ENCODE measurements at regions not wholly inside any gene's neighbourhood (a gene's known extent, or its start where the extent isn't known, plus 50 kb on each side); places are given as distances from the start of the nearest gene placed in this dataset.

DNA sequence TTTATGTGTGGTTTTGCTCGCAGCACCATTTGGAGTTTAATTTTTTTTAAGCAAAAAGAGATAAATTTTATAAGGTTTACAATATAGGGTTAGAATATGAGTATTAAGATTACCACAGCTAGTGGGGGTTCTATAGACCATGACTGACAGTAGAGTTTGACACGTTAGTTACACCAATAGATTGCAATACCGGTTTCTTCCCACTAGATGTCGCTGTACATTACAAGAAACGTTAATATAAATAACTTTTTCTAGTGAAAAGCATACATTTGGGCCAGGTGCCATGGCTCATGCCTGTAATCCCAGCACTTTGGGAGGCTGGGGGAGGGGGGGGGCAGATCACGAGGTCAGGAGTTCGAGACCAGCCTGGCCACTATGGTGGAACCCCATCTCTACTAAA lies 433.6 kb downstream of the MAGEB5 start:
- Mint-ChIP-seq H3K27ac (no peak overlapping the region), H3K9me3 (peaks cover 18% of the 10 kb centered on the region), H3K4me1 (no peaks in the 10 kb centered on the region), H3K4me3 (no peak overlapping the region), H3K27me3 (ENCODE audit: insufficient read depth, low read depth) (peaks cover 2% of the 10 kb centered on the region), H3K36me3 (no peaks in the 10 kb centered on the region)
- DNase-seq (ENCODE audit: low spot score) = peak; percentile 29
- H3K4me2 ChIP-seq = no peak overlapping the region
- H3K4me1 ChIP-seq = no peaks in the 10 kb centered on the region
- no peak overlapping the region for H3K27ac ChIP-seq
- no peaks in the 10 kb centered on the region for H3K27me3 ChIP-seq
- H3K4me3 ChIP-seq = no peak overlapping the region
- H3K9me3 ChIP-seq (ENCODE audit: low read depth) = peaks cover 20% of the 10 kb centered on the region
- no peaks in the 10 kb centered on the region for H3K79me2 ChIP-seq (ENCODE audit: low read depth)
- H3F3A ChIP-seq (ENCODE audit: low read depth) = no peaks in the 10 kb centered on the region
- H3K36me3 ChIP-seq = no peaks in the 10 kb centered on the region
- no peak for TF ChIP-seq EZH2phosphoT487 (IDR thresholded peaks at IDR 0.05)
- TF ChIP-seq EZH2 (IDR thresholded peaks at IDR 0.05) = no peak
- TF ChIP-seq, protein P1, sequence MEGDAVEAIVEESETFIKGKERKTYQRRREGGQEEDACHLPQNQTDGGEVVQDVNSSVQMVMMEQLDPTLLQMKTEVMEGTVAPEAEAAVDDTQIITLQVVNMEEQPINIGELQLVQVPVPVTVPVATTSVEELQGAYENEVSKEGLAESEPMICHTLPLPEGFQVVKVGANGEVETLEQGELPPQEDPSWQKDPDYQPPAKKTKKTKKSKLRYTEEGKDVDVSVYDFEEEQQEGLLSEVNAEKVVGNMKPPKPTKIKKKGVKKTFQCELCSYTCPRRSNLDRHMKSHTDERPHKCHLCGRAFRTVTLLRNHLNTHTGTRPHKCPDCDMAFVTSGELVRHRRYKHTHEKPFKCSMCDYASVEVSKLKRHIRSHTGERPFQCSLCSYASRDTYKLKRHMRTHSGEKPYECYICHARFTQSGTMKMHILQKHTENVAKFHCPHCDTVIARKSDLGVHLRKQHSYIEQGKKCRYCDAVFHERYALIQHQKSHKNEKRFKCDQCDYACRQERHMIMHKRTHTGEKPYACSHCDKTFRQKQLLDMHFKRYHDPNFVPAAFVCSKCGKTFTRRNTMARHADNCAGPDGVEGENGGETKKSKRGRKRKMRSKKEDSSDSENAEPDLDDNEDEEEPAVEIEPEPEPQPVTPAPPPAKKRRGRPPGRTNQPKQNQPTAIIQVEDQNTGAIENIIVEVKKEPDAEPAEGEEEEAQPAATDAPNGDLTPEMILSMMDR (IDR thresholded peaks at IDR 0.05) = peak; percentile 67
- H4K20me1 ChIP-seq (ENCODE audit: low read depth) = no peaks in the 10 kb centered on the region
- no peak overlapping the region for H3K9ac ChIP-seq
- no peak overlapping the region for H2AFZ ChIP-seq (replicated peaks)

DNA sequence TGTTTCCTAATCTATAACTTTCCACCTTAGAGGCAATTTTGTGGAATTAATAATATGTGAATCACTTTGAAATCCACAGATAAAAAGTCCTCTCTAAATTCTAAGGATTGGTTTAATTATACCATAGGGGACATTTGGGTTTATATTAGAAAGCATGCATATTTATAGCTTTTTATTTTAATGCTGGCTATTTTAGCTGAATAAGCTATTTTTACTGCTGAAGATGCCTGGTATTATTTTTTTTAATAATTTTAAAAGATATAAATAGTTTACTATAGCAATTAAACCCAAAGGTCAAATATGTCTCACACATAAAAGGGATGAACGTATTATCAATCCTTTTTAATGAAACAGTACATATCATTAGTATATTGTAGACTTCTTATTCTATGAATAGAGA lies 415.4 kb downstream of the MAGEB5 start:
- no peaks in the 10 kb centered on the region for H3K27me3 ChIP-seq
- no peak overlapping the region for H3K4me3 ChIP-seq
- Mint-ChIP-seq H3K4me3 (no peak overlapping the region), H3K4me1 (no peaks in the 10 kb centered on the region), H3K27ac (no peak overlapping the region), H3K9me3 (no peaks in the 10 kb centered on the region), H3K27me3 (ENCODE audit: insufficient read depth, low read depth) (peaks cover 5% of the 10 kb centered on the region), H3K36me3 (no peaks in the 10 kb centered on the region)
- H3K4me2 ChIP-seq = no peak overlapping the region
- DNase-seq (ENCODE audit: low spot score) = no peak
- no peaks in the 10 kb centered on the region for H4K20me1 ChIP-seq (ENCODE audit: low read depth)
- H3K9me3 ChIP-seq (ENCODE audit: low read depth) = peaks cover 2% of the 10 kb centered on the region
- H3K4me1 ChIP-seq = no peaks in the 10 kb centered on the region
- TF ChIP-seq, protein P1 (IDR thresholded peaks at IDR 0.05) = no peak
- H3K36me3 ChIP-seq = no peaks in the 10 kb centered on the region
- no peak overlapping the region for H3K9ac ChIP-seq
- no peak overlapping the region for H2AFZ ChIP-seq (replicated peaks)
- H3F3A ChIP-seq (ENCODE audit: low read depth) = no peaks in the 10 kb centered on the region
- H3K27ac ChIP-seq = no peak overlapping the region
- no peaks in the 10 kb centered on the region for H3K79me2 ChIP-seq (ENCODE audit: low read depth)

DNA sequence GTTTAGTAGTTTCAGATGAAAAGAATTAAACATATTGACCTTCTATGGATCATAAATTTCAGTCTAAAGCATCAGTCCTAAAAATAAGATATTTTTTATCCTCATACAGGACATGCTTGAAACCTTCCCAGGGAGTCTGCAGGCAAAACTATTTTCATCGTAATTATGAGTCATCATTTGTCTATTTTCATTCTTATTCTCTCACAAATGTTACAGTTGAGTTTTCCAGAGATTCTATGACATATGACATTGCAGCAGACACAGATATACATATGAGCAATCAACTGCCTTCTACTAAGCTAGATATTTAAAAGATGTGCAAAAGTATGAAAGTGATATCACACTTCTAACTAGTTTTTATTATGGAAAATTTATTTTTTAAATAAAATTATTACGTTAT lies 398.0 kb downstream of the MAGEB5 start:
- H3K9me3 Mint-ChIP-seq = peaks cover 2% of the 10 kb centered on the region
- no peaks in the 10 kb centered on the region for H3F3A ChIP-seq (ENCODE audit: low read depth)
- TF ChIP-seq EZH2phosphoT487 (IDR thresholded peaks at IDR 0.05) (no peak), EZH2 (IDR thresholded peaks at IDR 0.05) (no peak)

DNA sequence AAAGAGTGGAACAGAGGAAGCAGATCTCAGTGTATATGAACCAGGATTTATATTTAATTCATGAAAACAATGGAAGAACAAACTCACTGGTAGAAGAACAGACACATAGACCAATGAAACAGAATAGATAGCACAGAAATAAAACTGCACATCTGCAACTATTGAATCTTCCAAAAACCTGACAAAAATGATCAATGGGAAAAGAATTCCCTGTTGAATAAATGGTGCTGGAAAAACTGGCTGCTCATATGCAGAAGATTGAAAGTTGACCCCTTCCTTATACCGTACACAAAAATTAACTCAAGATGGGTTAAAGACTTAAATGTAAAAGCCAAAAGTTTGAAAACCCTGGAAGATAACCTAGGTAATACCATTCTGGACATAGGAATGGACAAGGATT lies 391.0 kb downstream of the MAGEB5 start:
- Histone ChIP-seq H3K4me3 (no peak overlapping the region), H2AFZ (replicated peaks) (no peak overlapping the region), H3K4me2 (no peak overlapping the region), H3K9me3 (ENCODE audit: low read depth) (peaks cover 10% of the 10 kb centered on the region), H3K27me3 (no peaks in the 10 kb centered on the region), H3K4me1 (no peaks in the 10 kb centered on the region), H3K9ac (no peak overlapping the region), H3K27ac (no peak overlapping the region), H4K20me1 (ENCODE audit: low read depth) (no peaks in the 10 kb centered on the region), H3K79me2 (ENCODE audit: low read depth) (no peaks in the 10 kb centered on the region), H3F3A (ENCODE audit: low read depth) (no peaks in the 10 kb centered on the region), H3K36me3 (no peaks in the 10 kb centered on the region)
- H3K9me3 Mint-ChIP-seq = no peaks in the 10 kb centered on the region
- no peaks in the 10 kb centered on the region for H3K4me1 Mint-ChIP-seq
- no peak overlapping the region for H3K4me3 Mint-ChIP-seq
- H3K27me3 Mint-ChIP-seq (ENCODE audit: insufficient read depth, low read depth) = no peaks in the 10 kb centered on the region
- H3K27ac Mint-ChIP-seq = no peak overlapping the region
- H3K36me3 Mint-ChIP-seq = no peaks in the 10 kb centered on the region
- TF ChIP-seq EZH2phosphoT487 (IDR thresholded peaks at IDR 0.05) (no peak), EZH2 (IDR thresholded peaks at IDR 0.05) (no peak)
- TF ChIP-seq, protein P1 (IDR thresholded peaks at IDR 0.05) = no peak
- no peak for DNase-seq (ENCODE audit: low spot score)

More for the DNA sequence above, 398.0 kb downstream of the MAGEB5 start:
- no peaks in the 10 kb centered on the region for H3K79me2 ChIP-seq (ENCODE audit: low read depth)
- Mint-ChIP-seq H3K4me3 (no peak overlapping the region), H3K4me1 (no peaks in the 10 kb centered on the region), H3K36me3 (no peaks in the 10 kb centered on the region), H3K27me3 (ENCODE audit: insufficient read depth, low read depth) (no peaks in the 10 kb centered on the region), H3K27ac (no peak overlapping the region)
- H3K9ac ChIP-seq = no peak overlapping the region
- no peaks in the 10 kb centered on the region for H3K4me1 ChIP-seq
- no peak for DNase-seq (ENCODE audit: low spot score)
- H3K4me2 ChIP-seq = no peak overlapping the region
- H3K9me3 ChIP-seq (ENCODE audit: low read depth) = peaks cover 9% of the 10 kb centered on the region
- no peaks in the 10 kb centered on the region for H3K36me3 ChIP-seq
- H3K27ac ChIP-seq = no peak overlapping the region
- H3K4me3 ChIP-seq = no peak overlapping the region
- no peaks in the 10 kb centered on the region for H3K27me3 ChIP-seq
- no peaks in the 10 kb centered on the region for H4K20me1 ChIP-seq (ENCODE audit: low read depth)
- no peak overlapping the region for H2AFZ ChIP-seq (replicated peaks)

All from neural progenitor cell (in vitro differentiated cells).